ENCODE measurements at regions not wholly inside any gene's neighbourhood (a gene's known extent, or its start where the extent isn't known, plus 50 kb on each side); places are given as distances from the start of the nearest gene placed in this dataset.

DNA sequence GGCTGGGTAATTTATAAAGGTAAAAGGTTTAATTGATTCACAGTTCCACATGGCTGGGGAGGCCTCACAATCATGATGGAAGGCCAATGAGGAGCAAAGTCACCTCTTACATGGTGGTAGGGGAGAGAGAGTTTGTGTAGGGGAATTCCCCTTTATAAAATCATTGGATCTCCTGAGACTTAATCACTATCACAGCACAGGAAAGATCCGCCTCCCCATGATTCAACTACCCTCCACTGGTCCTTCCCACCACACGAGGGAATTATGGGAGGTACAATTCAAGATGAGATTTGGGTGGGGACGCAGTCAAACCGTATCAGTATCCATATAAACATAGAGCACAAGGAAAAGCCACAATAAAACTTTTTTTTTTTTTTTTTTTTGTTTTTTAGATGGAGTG, 172.6 kb upstream of the PIEZO2 start:
- Histone ChIP-seq H2AFZ (no peak overlapping the region), H3K27me3 (replicated peaks; ENCODE audit: insufficient read depth) (no peaks in the 10 kb centered on the region), H3F3A (ENCODE audit: insufficient read depth) (peaks cover 50% of the 10 kb centered on the region), H3K4me3 (no peak overlapping the region), H4K20me1 (ENCODE audit: insufficient read depth) (no peaks in the 10 kb centered on the region), H3K79me2 (ENCODE audit: insufficient read depth) (no peaks in the 10 kb centered on the region), H3K9ac (no peak overlapping the region), H3K9me2 (ENCODE audit: insufficient read depth) (no peaks in the 10 kb centered on the region), H3K4me1 (ENCODE audit: insufficient read depth) (peaks cover 58% of the 10 kb centered on the region), H3K27ac (no peak overlapping the region), H3K36me3 (ENCODE audit: low read depth) (no peaks in the 10 kb centered on the region), H3K9me3 (ENCODE audit: low read depth) (no peaks in the 10 kb centered on the region), H3K4me2 (ENCODE audit: unreplicated experiment) (no peak overlapping the region)
- 68 to 70% methylated on average over 4 of the region's 4 CpGs for WGBS, 2 experiments (ENCODE audit: low coverage in 1 of 2, low lambda C conversion rate in 2 of 2, missing lambda C conversion rate in 2 of 2)
- in situ Hi-C loops (cut with MboI), result no loop called here
- peak; percentile 12 for DNase-seq
- no peak for TF ChIP-seq EZH2 (IDR thresholded peaks at IDR 0.05; ENCODE audit: insufficient read depth, poor library complexity, severe bottlenecking)
- no peak for TF ChIP-seq EZH2phosphoT487 (IDR thresholded peaks at IDR 0.05; ENCODE audit: insufficient read depth, low read depth)

DNA sequence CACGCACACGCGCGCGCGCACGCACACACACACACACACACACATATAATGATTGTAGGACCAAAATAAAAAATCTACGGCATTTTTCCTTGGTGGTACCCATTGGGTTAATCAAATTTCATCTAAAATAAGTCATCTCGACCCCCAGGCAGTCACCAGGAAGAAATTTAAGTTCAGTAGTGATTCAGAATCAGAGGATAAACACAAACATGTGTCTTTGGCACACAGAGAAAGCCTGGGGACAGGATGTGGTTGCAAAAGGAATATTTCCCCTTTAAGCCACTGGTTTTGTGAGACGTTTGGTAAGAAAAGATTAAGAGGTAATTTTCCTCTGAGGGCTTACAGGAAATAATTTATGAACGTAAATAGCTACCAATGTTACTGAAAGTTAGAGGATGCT, 171.6 kb upstream of the PIEZO2 start:
- Histone ChIP-seq H3K27ac (peak overlapping the region; percentile 31; the same call in 1 of the 2 replicates), H2AFZ (no peak overlapping the region), H3K79me2 (ENCODE audit: insufficient read depth) (no peaks in the 10 kb centered on the region), H3K9ac (0 out of 2 replicates have a peak overlapping the region, but pooled peaks have one; percentile 2), H3K27me3 (replicated peaks; ENCODE audit: insufficient read depth) (no peaks in the 10 kb centered on the region), H3K9me3 (ENCODE audit: low read depth) (no peaks in the 10 kb centered on the region), H3F3A (ENCODE audit: insufficient read depth) (peaks cover 41% of the 10 kb centered on the region), H3K9me2 (ENCODE audit: insufficient read depth) (no peaks in the 10 kb centered on the region), H3K36me3 (ENCODE audit: low read depth) (no peaks in the 10 kb centered on the region), H3K4me2 (ENCODE audit: unreplicated experiment) (peak overlapping the region; percentile 45), H3K4me1 (ENCODE audit: insufficient read depth) (peaks cover 51% of the 10 kb centered on the region), H3K4me3 (no peak overlapping the region), H4K20me1 (ENCODE audit: insufficient read depth) (no peaks in the 10 kb centered on the region)
- TF ChIP-seq EZH2phosphoT487 (IDR thresholded peaks at IDR 0.05; ENCODE audit: insufficient read depth, low read depth), result 0 out of 2 replicates have a peak, but pooled peaks have one; percentile 27
- no peak for TF ChIP-seq EZH2 (IDR thresholded peaks at IDR 0.05; ENCODE audit: insufficient read depth, poor library complexity, severe bottlenecking)
- WGBS, 2 experiments (ENCODE audit: low coverage in 1 of 2, low lambda C conversion rate in 2 of 2, missing lambda C conversion rate in 2 of 2), result 58 to 59% methylated on average over 11 of the region's 11 CpGs
- DNase-seq, result peak; percentile 76
- in situ Hi-C loops (cut with MboI), result no loop called here

DNA sequence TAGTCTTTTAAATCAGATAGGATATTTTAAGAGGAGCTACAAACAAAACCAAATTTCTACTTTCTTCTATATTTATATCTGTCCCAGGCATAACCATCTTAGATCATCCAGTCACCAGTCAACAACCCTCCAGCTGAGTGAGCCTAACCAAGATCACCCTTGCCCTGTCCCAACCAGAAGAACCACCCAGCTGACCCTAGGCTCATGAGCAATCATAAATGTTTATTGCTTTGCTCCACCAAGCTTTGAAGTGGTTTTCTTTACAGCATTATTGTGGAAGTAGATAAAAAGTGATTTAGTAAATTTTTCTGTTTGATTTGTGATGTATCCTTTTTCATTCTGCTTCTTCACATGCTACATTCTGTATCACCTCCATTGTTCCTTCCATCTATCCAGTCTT, 167.2 kb upstream of the PIEZO2 start:
- Histone ChIP-seq H3K27me3 (replicated peaks; ENCODE audit: insufficient read depth) (no peaks in the 10 kb centered on the region), H3K4me1 (ENCODE audit: insufficient read depth) (peaks cover 13% of the 10 kb centered on the region), H3K9me2 (ENCODE audit: insufficient read depth) (no peaks in the 10 kb centered on the region), H4K20me1 (ENCODE audit: insufficient read depth) (no peaks in the 10 kb centered on the region), H2AFZ (no peak overlapping the region), H3K4me3 (no peak overlapping the region), H3K4me2 (ENCODE audit: unreplicated experiment) (no peak overlapping the region), H3K9me3 (ENCODE audit: low read depth) (no peaks in the 10 kb centered on the region), H3K36me3 (ENCODE audit: low read depth) (no peaks in the 10 kb centered on the region), H3F3A (ENCODE audit: insufficient read depth) (peaks cover 5% of the 10 kb centered on the region; the same call in 1 of the 2 replicates), H3K27ac (no peak overlapping the region), H3K79me2 (ENCODE audit: insufficient read depth) (no peaks in the 10 kb centered on the region), H3K9ac (no peak overlapping the region)
- no peak for TF ChIP-seq EZH2phosphoT487 (IDR thresholded peaks at IDR 0.05; ENCODE audit: insufficient read depth, low read depth)
- no peak for TF ChIP-seq EZH2 (IDR thresholded peaks at IDR 0.05; ENCODE audit: insufficient read depth, poor library complexity, severe bottlenecking)
- in situ Hi-C loops (cut with MboI), result no loop called here
- DNase-seq, result no peak

DNA sequence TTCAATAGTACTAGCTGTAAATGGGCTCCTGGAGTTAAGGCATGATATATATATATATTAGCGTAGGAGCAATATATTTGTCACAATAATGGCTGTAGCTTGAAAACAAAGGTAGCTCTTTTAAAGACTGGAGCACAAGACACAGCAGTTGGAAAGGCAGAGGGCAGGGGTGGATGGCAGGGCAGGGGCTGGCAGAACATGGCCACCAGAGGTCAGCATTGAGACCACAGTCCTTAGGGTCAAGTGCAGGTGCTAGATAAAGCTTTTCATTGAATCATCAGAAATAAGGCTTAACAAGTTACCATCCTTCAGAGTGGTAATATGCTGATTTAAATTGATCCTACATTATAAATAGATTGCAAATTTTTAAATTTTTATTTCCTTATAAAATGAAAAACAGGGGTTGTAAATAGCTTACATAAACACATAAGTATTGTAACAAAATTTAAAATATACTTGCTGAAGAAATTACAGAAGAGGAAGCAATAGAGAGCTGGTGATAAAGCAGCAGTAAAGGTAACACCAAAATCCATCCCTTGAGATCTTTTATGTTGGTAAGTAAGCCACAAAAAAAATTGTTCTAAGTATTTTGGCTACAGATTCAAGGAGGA, 161.2 kb upstream of the PIEZO2 start:
- DNase-seq, result peak; percentile 61
- Histone ChIP-seq H3K4me1 (ENCODE audit: insufficient read depth) (no peaks in the 10 kb centered on the region), H3K9me2 (ENCODE audit: insufficient read depth) (no peaks in the 10 kb centered on the region), H3K4me3 (no peak overlapping the region), H3K9ac (no peak overlapping the region), H4K20me1 (ENCODE audit: insufficient read depth) (no peaks in the 10 kb centered on the region), H3K9me3 (ENCODE audit: low read depth) (no peaks in the 10 kb centered on the region), H3K27me3 (replicated peaks; ENCODE audit: insufficient read depth) (no peaks in the 10 kb centered on the region), H3K27ac (no peak overlapping the region), H3K79me2 (ENCODE audit: insufficient read depth) (no peaks in the 10 kb centered on the region), H3K4me2 (ENCODE audit: unreplicated experiment) (no peak overlapping the region), H3F3A (ENCODE audit: insufficient read depth) (no peaks in the 10 kb centered on the region; the same call in 1 of the 2 replicates), H2AFZ (no peak overlapping the region), H3K36me3 (ENCODE audit: low read depth) (no peaks in the 10 kb centered on the region)
- TF ChIP-seq EZH2 (IDR thresholded peaks at IDR 0.05; ENCODE audit: insufficient read depth, poor library complexity, severe bottlenecking), result no peak
- TF ChIP-seq EZH2phosphoT487 (IDR thresholded peaks at IDR 0.05; ENCODE audit: insufficient read depth, low read depth), result no peak
- 82 to 86% methylated on average over 1 of the region's 1 CpG for WGBS, 2 experiments (ENCODE audit: low coverage in 1 of 2, low lambda C conversion rate in 2 of 2, missing lambda C conversion rate in 2 of 2)
- in situ Hi-C loops (cut with MboI), result no loop called here

Data from GM23248 (cell line).